HG02981 (cell line): ENCODE measurements at regions not wholly inside any gene's neighbourhood (a gene's known extent, or its start where the extent isn't known, plus 50 kb on each side); places are given as distances from the start of the nearest gene placed in this dataset.

Experiments
- ATAC-seq: cut with Tn5 transposase; IDR thresholded peaks from one replicate; pipeline ENCODE4 v1.9.1; 2021; ENCODE audit warnings: mild to moderate bottlenecking, moderate library complexity; ENCODE audit not compliant: unreplicated experiment

- no peak for ATAC-seq
Measured at GRCh38 chr2:181114021-181114420, 133.6 kb downstream of the UBE2E3 start.

GRCh38 chr2:181116261-181116660 is 135.9 kb downstream of the UBE2E3 start:
- ATAC-seq: no peak

GRCh38 chr2:181117206-181117925 is 137.0 kb downstream of the UBE2E3 start:
- ATAC-seq: no peak

- no peak for ATAC-seq
Measured at GRCh38 chr2:181120625-181121024, 140.2 kb downstream of the UBE2E3 start.

GRCh38 chr2:181121996-181122395 is 141.6 kb downstream of the UBE2E3 start:
- ATAC-seq: no peak

- no peak for ATAC-seq
Measured at GRCh38 chr2:181122601-181123000, 142.2 kb downstream of the UBE2E3 start.

GRCh38 chr2:181123798-181124231 is 143.4 kb downstream of the UBE2E3 start:
- peak; percentile 94 for ATAC-seq

- no peak for ATAC-seq
Measured at GRCh38 chr2:181124497-181124896, 144.1 kb downstream of the UBE2E3 start.

- no peak for ATAC-seq
Measured at GRCh38 chr2:181125359-181125758, 145.0 kb downstream of the UBE2E3 start.

GRCh38 chr2:181126311-181126868 is 146.0 kb downstream of the UBE2E3 start:
- no peak for ATAC-seq

- ATAC-seq: peak; percentile 62
Measured at GRCh38 chr2:181128199-181128598, 147.8 kb downstream of the UBE2E3 start.

GRCh38 chr2:181129364-181130056 is 149.1 kb downstream of the UBE2E3 start:
- no peak for ATAC-seq

- ATAC-seq: no peak
Measured at GRCh38 chr2:181130686-181131085, 150.3 kb downstream of the UBE2E3 start.

GRCh38 chr2:181131584-181131983 is 151.2 kb downstream of the UBE2E3 start:
- no peak for ATAC-seq

- no peak for ATAC-seq
Measured at GRCh38 chr2:181138816-181139215, 158.4 kb downstream of the UBE2E3 start.

- ATAC-seq: no peak
Measured at GRCh38 chr2:181139831-181140230, 159.4 kb downstream of the UBE2E3 start.

- ATAC-seq: no peak
Measured at GRCh38 chr2:181140414-181140813, 160.0 kb downstream of the UBE2E3 start.

- ATAC-seq: no peak
Measured at GRCh38 chr2:181140928-181141327, 160.5 kb downstream of the UBE2E3 start.

- no peak for ATAC-seq
Measured at GRCh38 chr2:181141676-181142075, 161.3 kb downstream of the UBE2E3 start.

GRCh38 chr2:181142514-181142913 is 162.1 kb downstream of the UBE2E3 start:
- ATAC-seq: no peak

GRCh38 chr2:181143790-181144300 is 163.4 kb downstream of the UBE2E3 start:
- no peak for ATAC-seq

GRCh38 chr2:181145645-181146044 is 165.2 kb downstream of the UBE2E3 start:
- no peak for ATAC-seq
